ENCODE measurements at regions not wholly inside any gene's neighbourhood (a gene's known extent, or its start where the extent isn't known, plus 50 kb on each side); places are given as distances from the start of the nearest gene placed in this dataset.

- TF ChIP-seq REST (IDR thresholded peaks at IDR 0.05; ENCODE audit: unreplicated experiment) (no peak), CTCF (conservative IDR thresholded peaks at IDR 0.05; ENCODE audit: low read depth in 2 of 2) (no peak), POLR2AphosphoS5 (IDR thresholded peaks at IDR 0.05; ENCODE audit: low read depth) (no peak), JUNB (IDR thresholded peaks at IDR 0.05; ENCODE audit: unreplicated experiment) (no peak), EZH2phosphoT487 (IDR thresholded peaks at IDR 0.05; ENCODE audit: unreplicated experiment) (no peak), EZH2 (IDR thresholded peaks at IDR 0.05; ENCODE audit: low read depth, unreplicated experiment) (no peak), ZNF331 (CRISPR knock-in tag; IDR thresholded peaks at IDR 0.05; ENCODE audit: low read depth) (no peak), STAT1 (IDR thresholded peaks at IDR 0.05; ENCODE audit: unreplicated experiment) (no peak), ZNF114 (CRISPR knock-in tag; IDR thresholded peaks at IDR 0.05) (no peak)
Observed at GRCh38 chr5:42988568-42988967, 51.6 kb downstream of the ANXA2R start.

All from GM23338 (cell line).